ENCODE measurements at regions not wholly inside any gene's neighbourhood (a gene's known extent, or its start where the extent isn't known, plus 50 kb on each side); places are given as distances from the start of the nearest gene placed in this dataset.

DNA sequence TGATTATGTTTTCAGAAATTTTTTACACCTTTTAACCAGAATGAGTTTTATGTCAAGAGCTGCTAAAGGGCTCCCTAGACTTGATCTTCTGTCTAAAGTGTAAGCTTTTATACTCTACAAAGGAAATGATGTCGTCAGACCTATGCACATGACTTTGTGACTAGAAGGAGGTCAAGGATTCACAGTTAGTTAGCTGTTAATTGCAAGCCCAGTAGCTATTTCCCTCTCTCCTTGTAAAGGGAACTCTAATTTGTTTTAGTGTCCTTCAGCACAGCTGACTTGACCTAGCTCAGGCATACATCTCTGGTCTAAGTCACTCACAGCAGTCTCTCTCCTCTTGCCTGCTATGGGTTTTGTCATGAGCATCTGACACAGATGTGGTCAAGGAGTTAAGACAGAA, 173.5 kb upstream of the NREP start:
- intact Hi-C loops (cut with micrococcal nuclease) (no loop called here), dilution Hi-C loops (cut with MboI; ENCODE audit: extremely low pct_ligation_motif_present, low sequenced_read_pairs) (no loop called here)
- Histone ChIP-seq H3K4me2 (ENCODE audit: insufficient read depth, low read length) (no peak overlapping the region), H2AFZ (ENCODE audit: low read depth, low read length) (no peak overlapping the region), H3K4me3 (replicated peaks in 1 of 3; ENCODE audit: insufficient read depth in 1 of 3, low read depth in 1 of 3, low read length in 3 of 3) (no peak overlapping the region), H3K27me3 (ENCODE audit: control insufficient read depth in 2 of 2, insufficient read depth in 2 of 2, low read length in 2 of 2) (peaks cover 0 to 3% of the 10 kb centered on the region in 2 experiments), H3K9me1 (replicated peaks; ENCODE audit: control insufficient read depth, extremely low read depth, insufficient read depth, low read length) (no peaks in the 10 kb centered on the region), H3K4me1 (ENCODE audit: control insufficient read depth, extremely low read depth, insufficient read depth, low read length) (no peaks in the 10 kb centered on the region), H3K36me3 (ENCODE audit: control insufficient read depth in 2 of 2, extremely low read depth in 1 of 2, insufficient read depth in 2 of 2, low read length in 2 of 2) (no peaks in the 10 kb centered on the region), H4K20me1 (replicated peaks; ENCODE audit: control insufficient read depth, extremely low read depth, insufficient read depth, low read length) (no peaks in the 10 kb centered on the region), H3K9ac (replicated peaks; ENCODE audit: extremely low read depth, insufficient read depth, low read length) (no peak overlapping the region), H3K9me3 (replicated peaks; ENCODE audit: control insufficient read depth, insufficient read depth, low read length) (no peaks in the 10 kb centered on the region), H3K79me2 (ENCODE audit: control insufficient read depth, insufficient read depth, low read length) (no peaks in the 10 kb centered on the region), H3K27ac (ENCODE audit: insufficient read depth, low read depth, low read length) (no peak overlapping the region)
- no TSS peak for BruUV-seq (replicated peaks)
- FAIRE-seq (no peak), DNase-seq (ENCODE audit: low read depth, low spot score) (no peak)
- CTCF ChIA-PET = no interaction called here
- POLR2A ChIA-PET = no interaction called here
- TF ChIP-seq EZH2 (IDR thresholded peaks at IDR 0.05; ENCODE audit: borderline replicate concordance, low read depth, low read length, severe bottlenecking) (no peak), FOS (IDR thresholded peaks at IDR 0.05; ENCODE audit: borderline replicate concordance, insufficient read depth, low read length) (no peak), POLR2A (IDR thresholded peaks at IDR 0.05; ENCODE audit: low read depth, low read length) (no peak)

GRCh38 chr5:111929867-111930266, 172.9 kb upstream of the NREP start:
- no peak overlapping the region for H2AFZ ChIP-seq (ENCODE audit: low read depth, low read length)
- no peak overlapping the region for H3K27ac ChIP-seq (ENCODE audit: insufficient read depth, low read depth, low read length)
- TF ChIP-seq MYC (IDR thresholded peaks at IDR 0.05; ENCODE audit: low read depth, low read length) = no peak
- H3K9ac ChIP-seq (replicated peaks; ENCODE audit: extremely low read depth, insufficient read depth, low read length) = no peak overlapping the region
- dilution Hi-C loops (cut with MboI; ENCODE audit: extremely low pct_ligation_motif_present, low sequenced_read_pairs) = no loop called here
- H3K79me2 ChIP-seq (ENCODE audit: control insufficient read depth, insufficient read depth, low read length) = no peaks in the 10 kb centered on the region
- ChIA-PET POLR2A (no interaction called here), CTCF (no interaction called here)
- H4K20me1 ChIP-seq (replicated peaks; ENCODE audit: control insufficient read depth, extremely low read depth, insufficient read depth, low read length) = no peaks in the 10 kb centered on the region
- H3K4me2 ChIP-seq (ENCODE audit: insufficient read depth, low read length) = no peak overlapping the region
- no peaks in the 10 kb centered on the region for H3K9me1 ChIP-seq (replicated peaks; ENCODE audit: control insufficient read depth, extremely low read depth, insufficient read depth, low read length)
- H3K36me3 ChIP-seq (ENCODE audit: control insufficient read depth in 2 of 2, extremely low read depth in 1 of 2, insufficient read depth in 2 of 2, low read length in 2 of 2) = no peaks in the 10 kb centered on the region
- BruUV-seq (replicated peaks) = no TSS peak
- no peaks in the 10 kb centered on the region for H3K4me1 ChIP-seq (ENCODE audit: control insufficient read depth, extremely low read depth, insufficient read depth, low read length)
- FAIRE-seq (no peak), DNase-seq (ENCODE audit: low read depth, low spot score) (no peak)
- peaks cover 0 to 3% of the 10 kb centered on the region in 2 experiments for H3K27me3 ChIP-seq (ENCODE audit: control insufficient read depth in 2 of 2, insufficient read depth in 2 of 2, low read length in 2 of 2)
- H3K4me3 ChIP-seq (replicated peaks in 1 of 3; ENCODE audit: insufficient read depth in 1 of 3, low read depth in 1 of 3, low read length in 3 of 3) = no peak overlapping the region
- H3K9me3 ChIP-seq (replicated peaks; ENCODE audit: control insufficient read depth, insufficient read depth, low read length) = no peaks in the 10 kb centered on the region
- intact Hi-C loops (cut with micrococcal nuclease) = no loop called here
